IMR-90 (cell line): ENCODE measurements at regions not wholly inside any gene's neighbourhood (a gene's known extent, or its start where the extent isn't known, plus 50 kb on each side); places are given as distances from the start of the nearest gene placed in this dataset.

ENCODE experiments used
- ATAC-seq: fragments of 200-7000 bp; cut with Tn5 transposase; 2 replicates; pipeline ENCODE4 v1.9.1; 2020; ENCODE audit warnings: low read depth, mild to moderate bottlenecking, moderate library complexity
- BruUV-seq: library from RNA; stranded (reverse); fragments of 400-500 nt; replicated peaks from 2 replicates; lab custom pipeline; 2021; lab: Mats Ljungman, UMichigan
- CTCF ChIA-PET: fragments of 300-600 bp; formaldehyde crosslinking; extraction: SDS; loops from one replicate; lab custom pipeline; 2021; ENCODE audit warnings: antibody characterized with exemption; lab: Yijun Ruan, JAX
- POLR2A ChIA-PET: fragments of 300-600 bp; sonication (Branson Sonifier 250); formaldehyde crosslinking; loops from one replicate; lab custom pipeline; 2022; ENCODE audit warnings: antibody characterized with exemption; ENCODE audit not compliant: unreplicated experiment; lab: Charles Lee
- DNase-seq: peaks from one replicate; pipeline ENCODE4 v3.0.0; 2013
- H2AFZ ChIP-seq: replicated peaks from 2 replicates; pipeline ENCODE3; 2013; ENCODE audit warnings: low read length, mild to moderate bottlenecking; ENCODE audit not compliant: poor library complexity
- H2AK5ac ChIP-seq: 2 replicates; pipeline ENCODE4 v1.6.1; 2013; ENCODE audit warnings: low read depth, low read length, inconsistent platforms
- H2AK9ac ChIP-seq: replicated peaks from 2 replicates; pipeline ENCODE3; 2013; ENCODE audit warnings: mild to moderate bottlenecking, low read depth, low read length, moderate library complexity; ENCODE audit not compliant: poor library complexity
- H2BK120ac ChIP-seq: 2 replicates; pipeline ENCODE4 v1.6.1; 2013; ENCODE audit warnings: low read depth, low read length, inconsistent platforms
- H2BK15ac ChIP-seq: 3 replicates; pipeline ENCODE4 v1.6.1; 2013; ENCODE audit warnings: low read depth, low read length, inconsistent platforms
- H2BK20ac ChIP-seq: 2 replicates; pipeline ENCODE4 v1.6.1; 2013; ENCODE audit warnings: low read depth, mild to moderate bottlenecking, inconsistent platforms, low read length, moderate library complexity
- H2BK5ac ChIP-seq: 2 replicates; pipeline ENCODE4 v1.6.1; 2013; ENCODE audit warnings: mild to moderate bottlenecking, low read depth, low read length, inconsistent platforms; ENCODE audit not compliant: poor library complexity, severe bottlenecking
- H3K14ac ChIP-seq: replicated peaks from 2 replicates; pipeline ENCODE4 v1.6.1; 2013; ENCODE audit warnings: low read depth, low read length, inconsistent platforms
- H3K18ac ChIP-seq: 2 replicates; pipeline ENCODE4 v1.6.1; 2013; ENCODE audit warnings: low read depth, low read length, control low read depth
- H3K23ac ChIP-seq: 2 replicates; pipeline ENCODE4 v1.6.1; 2013; ENCODE audit warnings: low read depth, low read length, inconsistent platforms
- H3K27ac ChIP-seq: 2 replicates; pipeline ENCODE4 v1.5.1; 2013; ENCODE audit warnings: mild to moderate bottlenecking, control low read depth, low read length; ENCODE audit not compliant: insufficient read depth
- H3K27me3 ChIP-seq: 2 replicates; pipeline ENCODE4 v1.6.1; 2013; ENCODE audit warnings: low read length; ENCODE audit not compliant: control insufficient read depth, insufficient read depth
- H3K36me3 ChIP-seq: 2 replicates; pipeline ENCODE4 v1.6.1; 2013; ENCODE audit warnings: low read length, mixed read lengths; ENCODE audit not compliant: control insufficient read depth, insufficient read depth
- H3K4ac ChIP-seq: 2 replicates; pipeline ENCODE4 v1.6.1; 2013; ENCODE audit warnings: low read depth, low read length, inconsistent platforms
- H3K4me1 ChIP-seq: 2 replicates; pipeline ENCODE4 v1.6.1; 2013; ENCODE audit warnings: low read length, mixed read lengths; ENCODE audit not compliant: control insufficient read depth, insufficient read depth
- H3K4me2 ChIP-seq: 2 replicates; pipeline ENCODE4 v1.6.1; 2013; ENCODE audit warnings: low read depth, mild to moderate bottlenecking, control low read depth, low read length, moderate library complexity
- H3K4me3 ChIP-seq: 2 replicates; pipeline ENCODE4 v1.5.1; 2013; ENCODE audit warnings: low read depth, mild to moderate bottlenecking, control low read depth, low read length, moderate library complexity; ENCODE audit not compliant: insufficient read depth
- H3K56ac ChIP-seq: 2 replicates; pipeline ENCODE4 v1.6.1; 2013; ENCODE audit warnings: low read length, inconsistent platforms; ENCODE audit not compliant: insufficient read depth; ENCODE audit errors: extremely low read depth
- H3K79me1 ChIP-seq, 2 experiments: 2 replicates each; pipeline ENCODE4 v1.6.1; 2013; ENCODE audit warnings: low read length in 2 of 2, inconsistent platforms in 1 of 2, low read depth in 1 of 2
- H3K9ac ChIP-seq: 2 replicates; pipeline ENCODE4 v1.6.1; 2013; ENCODE audit warnings: low read depth, low read length, control low read depth
- H3K9me1 ChIP-seq: 2 replicates; pipeline ENCODE4 v1.6.1; 2013; ENCODE audit warnings: low read length, inconsistent platforms; ENCODE audit not compliant: insufficient read depth
- H3K9me3 ChIP-seq: 2 replicates; pipeline ENCODE4 v1.6.1; 2013; ENCODE audit warnings: low read length; ENCODE audit not compliant: control insufficient read depth, insufficient read depth
- H4K20me1 ChIP-seq: 2 replicates; pipeline ENCODE4 v1.6.1; 2013; ENCODE audit warnings: low read length, inconsistent platforms; ENCODE audit not compliant: insufficient read depth
- H4K5ac ChIP-seq: 2 replicates; pipeline ENCODE4 v1.6.1; 2013; ENCODE audit warnings: mild to moderate bottlenecking, low read depth, low read length, control low read depth
- H4K8ac ChIP-seq, 2 experiments: 2 replicates each; pipeline ENCODE4 v1.6.1; 2013; ENCODE audit warnings: low read depth in 2 of 2, low read length in 2 of 2, control low read depth in 1 of 2, inconsistent platforms in 1 of 2
- H4K91ac ChIP-seq: 2 replicates; pipeline ENCODE4 v1.6.1; 2013; ENCODE audit warnings: low read depth, low read length, inconsistent platforms; ENCODE audit not compliant: insufficient read depth
- BHLHE40 ChIP-seq: fragments of 150-350 bp; IDR thresholded peaks from 2 replicates; pipeline ENCODE4 v1.6.1; 2016; ENCODE audit warnings: mild to moderate bottlenecking, low read depth, low read length
- CHD1 ChIP-seq: IDR thresholded peaks from 2 replicates; pipeline ENCODE4 v1.6.1; 2012; ENCODE audit warnings: low read depth, low read length, improper control_type of control experiment
- FOS ChIP-seq: fragments of 150-350 bp; IDR thresholded peaks from 2 replicates; pipeline ENCODE4 v1.6.1; 2016; ENCODE audit warnings: low read depth, low read length
- MXI1 ChIP-seq: IDR thresholded peaks from 2 replicates; pipeline ENCODE4 v1.6.1; 2012; ENCODE audit warnings: low read depth, mild to moderate bottlenecking, low read length, moderate library complexity, borderline replicate concordance
- NFE2L2 ChIP-seq: fragments of 150-350 bp; IDR thresholded peaks from 2 replicates; pipeline ENCODE4 v1.6.1; 2016; ENCODE audit warnings: low read depth, mild to moderate bottlenecking, low read length
- RCOR1 ChIP-seq: IDR thresholded peaks from 2 replicates; pipeline ENCODE4 v1.6.1; 2012; ENCODE audit warnings: mild to moderate bottlenecking, low read length, improper control_type of control experiment; ENCODE audit not compliant: insufficient replicate concordance
- dilution Hi-C: fragments of 300-500 bp; cut with HindIII; formaldehyde crosslinking; loops from one replicate; pipeline ENCODE4 v1.14.3; 2018; ENCODE audit warnings: low sequenced_read_pairs; ENCODE audit not compliant: unreplicated experiment
- in situ Hi-C: fragments of 300-500 bp; cut with MboI; formaldehyde crosslinking; loops from 3 replicates; pipeline ENCODE4 v1.14.3; 2019; ENCODE audit warnings: low sequenced_read_pairs, inconsistent platforms, mixed read lengths
- intact Hi-C: fragments of 100-400 bp; cut with micrococcal nuclease; formaldehyde crosslinking; loops from 2 replicates; pipeline ENCODE4 v1.10.0; 2022

- H3K23ac ChIP-seq = no peak overlapping the region
- no peak overlapping the region for H3K27ac ChIP-seq
- BruUV-seq = no TSS peak
- in situ Hi-C loops = no loop called here
- H3K18ac ChIP-seq = no peak overlapping the region
- H2BK5ac ChIP-seq = no peak overlapping the region
- no peak overlapping the region for H2AFZ ChIP-seq
- no peak overlapping the region for H3K4me3 ChIP-seq
- DNase-seq = no peak
- no peak overlapping the region for H2BK20ac ChIP-seq
- no peak overlapping the region for H4K8ac ChIP-seq
- H3K4me2 ChIP-seq = no peak overlapping the region
- no peak overlapping the region for H2BK120ac ChIP-seq
- intact Hi-C loops = no loop called here
- no peak overlapping the region for H3K14ac ChIP-seq
- no peak overlapping the region for H4K5ac ChIP-seq
- H3K9me3 ChIP-seq = no peaks in the 10 kb centered on the region
- TF ChIP-seq BHLHE40 = no peak
- no peak for TF ChIP-seq NFE2L2
- no peak for TF ChIP-seq CHD1
- no peak for TF ChIP-seq RCOR1
- TF ChIP-seq FOS = no peak
- no peak for TF ChIP-seq MXI1
- no peak overlapping the region for H2BK15ac ChIP-seq
- no peak overlapping the region for H3K4ac ChIP-seq
- no peaks in the 10 kb centered on the region for H3K4me1 ChIP-seq
- no peak overlapping the region for H2AK5ac ChIP-seq
- H3K9me1 ChIP-seq = no peaks in the 10 kb centered on the region
- POLR2A ChIA-PET = no interaction called here
- H4K91ac ChIP-seq = no peak overlapping the region
- H2AK9ac ChIP-seq = no peak overlapping the region
- H3K56ac ChIP-seq = no peak overlapping the region
- dilution Hi-C loops = no loop called here
- CTCF ChIA-PET = no interaction called here
- H4K20me1 ChIP-seq = no peaks in the 10 kb centered on the region
- H3K79me1 ChIP-seq = no peaks in the 10 kb centered on the region
- H3K36me3 ChIP-seq = no peaks in the 10 kb centered on the region
- H3K9ac ChIP-seq = no peak overlapping the region
- H3K27me3 ChIP-seq = no peaks in the 10 kb centered on the region
- no peak for ATAC-seq
Observed at GRCh38 chr6:51462896-51463295, 624.5 kb downstream of the PKHD1 start.
